Fibroblast of villous mesenchyme (primary cell): ENCODE measurements at regions not wholly inside any gene's neighbourhood (a gene's known extent, or its start where the extent isn't known, plus 50 kb on each side); places are given as distances from the start of the nearest gene placed in this dataset.
A peak's percentile ranks its signal among the peaks of the same experiment; 100 is the strongest.

Experiments
- DNase-seq: peaks from one replicate; pipeline ENCODE4 v3.0.0-alpha.2; 2010; ENCODE audit warnings: low read depth
- H3K4me3 ChIP-seq: 2 replicates; pipeline ENCODE4 v1.5.1; 2011; ENCODE audit warnings: low read depth, mild to moderate bottlenecking, low read length
- TF ChIP-seq, protein P1 (sequence below): IDR thresholded peaks from 2 replicates; pipeline ENCODE4 v1.5.1; 2012; ENCODE audit warnings: low read depth, mild to moderate bottlenecking, low read length; ENCODE audit not compliant: insufficient read depth

DNA sequence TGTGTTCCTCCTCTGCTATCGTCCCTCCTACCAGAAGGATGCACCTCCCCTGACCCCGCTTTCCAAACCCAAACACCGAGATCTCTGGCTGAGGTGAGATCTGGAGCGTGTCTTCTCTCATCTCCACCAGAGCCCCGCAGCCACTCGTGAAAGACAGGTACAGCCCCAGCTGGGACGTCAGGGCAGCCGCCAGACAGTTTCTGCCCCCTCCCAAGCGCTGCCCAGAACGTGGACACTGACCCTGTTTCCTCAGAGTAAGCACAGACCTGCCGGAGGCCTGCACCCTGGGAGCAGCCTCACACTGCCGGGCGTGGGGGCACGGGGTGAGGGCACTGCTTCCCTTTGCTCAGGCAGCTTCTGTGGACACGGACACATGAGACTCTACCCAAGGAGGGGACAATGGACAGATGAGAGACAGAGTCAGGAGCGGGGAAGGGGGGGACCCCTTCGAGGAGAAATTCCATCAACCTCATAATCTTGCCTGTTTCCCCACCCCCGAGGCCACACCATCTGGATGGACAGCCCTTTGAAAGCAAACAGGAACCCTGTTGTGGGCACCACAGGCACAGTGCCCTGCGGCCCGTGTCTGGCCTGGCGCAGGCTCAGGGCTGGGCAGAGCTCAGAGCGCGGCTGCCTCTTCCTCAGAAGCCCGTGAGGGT, 210.6 kb downstream of the DLL1 start:
- TF ChIP-seq, protein P1, sequence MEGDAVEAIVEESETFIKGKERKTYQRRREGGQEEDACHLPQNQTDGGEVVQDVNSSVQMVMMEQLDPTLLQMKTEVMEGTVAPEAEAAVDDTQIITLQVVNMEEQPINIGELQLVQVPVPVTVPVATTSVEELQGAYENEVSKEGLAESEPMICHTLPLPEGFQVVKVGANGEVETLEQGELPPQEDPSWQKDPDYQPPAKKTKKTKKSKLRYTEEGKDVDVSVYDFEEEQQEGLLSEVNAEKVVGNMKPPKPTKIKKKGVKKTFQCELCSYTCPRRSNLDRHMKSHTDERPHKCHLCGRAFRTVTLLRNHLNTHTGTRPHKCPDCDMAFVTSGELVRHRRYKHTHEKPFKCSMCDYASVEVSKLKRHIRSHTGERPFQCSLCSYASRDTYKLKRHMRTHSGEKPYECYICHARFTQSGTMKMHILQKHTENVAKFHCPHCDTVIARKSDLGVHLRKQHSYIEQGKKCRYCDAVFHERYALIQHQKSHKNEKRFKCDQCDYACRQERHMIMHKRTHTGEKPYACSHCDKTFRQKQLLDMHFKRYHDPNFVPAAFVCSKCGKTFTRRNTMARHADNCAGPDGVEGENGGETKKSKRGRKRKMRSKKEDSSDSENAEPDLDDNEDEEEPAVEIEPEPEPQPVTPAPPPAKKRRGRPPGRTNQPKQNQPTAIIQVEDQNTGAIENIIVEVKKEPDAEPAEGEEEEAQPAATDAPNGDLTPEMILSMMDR, result no peak
- H3K4me3 ChIP-seq, result no peak overlapping the region
- DNase-seq, result no peak

DNA sequence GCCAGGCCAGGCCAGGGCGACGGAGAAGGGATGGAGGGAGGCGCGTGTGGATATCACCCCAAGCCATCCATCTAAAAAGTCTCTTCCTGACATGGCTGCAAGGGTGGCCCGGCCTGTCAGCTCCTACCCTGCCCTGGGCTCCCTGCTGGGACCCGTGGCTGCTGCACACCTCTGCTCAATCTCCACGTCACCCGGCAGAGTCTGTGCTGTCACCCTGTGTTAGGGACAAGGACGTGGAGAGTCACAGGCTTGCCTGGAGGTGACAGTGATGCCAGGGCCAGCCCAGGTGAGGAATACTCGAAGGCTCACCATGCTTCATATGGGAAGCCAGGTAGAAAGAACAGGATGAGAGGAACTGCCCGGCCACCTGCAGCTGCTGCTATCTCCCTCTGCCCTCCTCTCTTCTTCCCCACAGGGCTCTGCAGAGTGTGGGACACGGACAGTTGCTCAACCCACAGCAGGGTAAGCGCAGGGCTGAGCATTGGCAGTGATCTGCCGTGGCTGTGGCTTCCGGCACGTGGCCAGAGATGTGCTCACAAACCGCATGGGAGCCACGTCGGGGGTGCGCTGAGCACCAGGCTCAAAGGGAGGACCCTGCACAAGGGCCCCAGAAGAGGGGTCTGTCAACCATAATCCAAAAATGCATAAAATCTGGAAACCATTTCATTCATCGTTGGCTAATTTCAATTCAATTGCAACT, 214.3 kb downstream of the DLL1 start:
- no peak for DNase-seq
- TF ChIP-seq, protein P1, result no peak
- H3K4me3 ChIP-seq, result no peak overlapping the region

DNA sequence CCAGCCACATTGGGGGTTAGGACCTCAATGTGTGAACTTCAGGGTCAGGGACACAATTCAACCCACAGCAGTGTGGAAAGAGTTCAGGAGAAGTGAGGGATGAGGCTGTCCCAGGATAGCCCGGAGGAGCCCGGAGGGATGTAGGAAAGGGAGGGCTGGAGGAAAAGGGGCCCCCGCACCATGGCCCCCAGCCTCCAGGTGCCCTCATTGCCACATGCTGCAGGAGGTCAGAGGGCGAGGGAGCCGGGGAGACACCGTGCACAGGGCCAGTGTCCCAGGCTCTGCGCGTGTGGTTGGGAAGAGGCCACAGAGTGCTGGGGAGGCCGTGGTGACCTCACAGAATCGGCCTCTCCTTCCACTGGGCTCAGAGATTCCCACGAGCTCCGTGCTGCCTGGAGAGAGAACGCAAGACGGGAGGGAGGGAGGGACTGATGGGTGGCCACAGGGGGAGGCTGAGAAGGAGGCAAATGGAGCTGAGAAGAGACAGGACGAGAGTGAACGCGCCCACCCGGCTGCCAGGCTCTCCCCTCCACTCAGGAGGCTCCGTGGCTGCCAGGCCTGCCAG, 215.1 kb downstream of the DLL1 start:
- no peak overlapping the region for H3K4me3 ChIP-seq
- TF ChIP-seq, protein P1, result no peak
- DNase-seq, result peak; percentile 37

DNA sequence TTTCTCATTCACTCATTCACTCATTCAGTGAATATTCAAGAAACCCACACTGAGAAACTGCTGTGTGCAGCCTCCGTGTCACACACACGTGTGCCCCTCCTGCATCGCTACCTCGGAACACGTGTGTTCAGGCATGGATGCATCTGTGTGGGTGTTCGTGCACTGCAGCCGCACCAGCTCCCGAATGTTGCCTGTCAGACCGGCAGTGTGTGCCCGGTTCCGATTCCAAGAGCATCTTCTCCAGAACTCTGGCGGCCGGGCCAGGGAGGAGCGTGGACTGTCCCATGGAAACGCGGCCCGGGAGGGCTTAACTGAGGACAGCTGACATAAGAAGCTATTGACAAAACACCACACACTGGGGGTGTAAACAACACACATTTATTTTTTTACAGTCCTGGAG, 216.0 kb downstream of the DLL1 start:
- TF ChIP-seq, protein P1, result no peak
- no peak overlapping the region for H3K4me3 ChIP-seq
- no peak for DNase-seq

DNA sequence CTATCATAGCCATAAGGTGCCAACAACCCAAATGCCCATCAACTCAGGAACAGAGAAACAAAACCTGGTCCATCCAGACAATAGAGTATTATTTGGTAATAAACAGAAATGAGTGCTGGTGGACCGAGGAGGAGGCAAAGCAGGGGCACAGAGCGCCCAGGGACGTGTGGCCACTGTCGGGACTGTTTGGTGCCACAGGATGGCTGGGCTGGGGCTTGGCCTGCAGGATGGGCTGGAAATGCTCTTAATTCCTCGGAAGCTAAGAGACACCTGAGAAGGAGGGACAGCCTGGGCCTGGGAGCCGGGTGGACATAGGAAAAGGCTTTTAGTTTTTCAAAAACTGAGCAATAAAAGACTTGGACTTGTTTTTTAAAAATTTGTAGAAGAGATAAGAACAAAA, 216.4 kb downstream of the DLL1 start:
- DNase-seq, result no peak
- TF ChIP-seq, protein P1, result no peak
- H3K4me3 ChIP-seq, result no peak overlapping the region

DNA sequence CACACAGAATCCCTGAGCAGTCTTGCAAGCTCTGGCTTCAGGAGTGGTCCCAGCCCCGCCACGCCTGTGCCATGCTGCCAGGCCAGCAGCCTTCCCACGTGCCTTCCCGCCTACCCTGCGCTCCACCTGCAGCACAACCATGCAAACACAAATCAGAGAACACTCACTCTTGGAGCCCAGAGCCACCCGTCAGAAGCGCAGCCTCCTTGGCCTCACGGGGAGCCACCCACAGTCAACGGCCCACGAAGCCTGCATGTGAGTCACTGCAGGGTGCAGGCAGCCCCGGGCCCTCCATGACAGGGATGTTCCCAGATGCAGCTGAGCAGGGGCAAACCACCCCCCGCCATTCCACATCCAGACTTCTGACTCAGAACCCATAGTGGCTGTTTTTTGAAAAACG, 217.0 kb downstream of the DLL1 start:
- H3K4me3 ChIP-seq, result no peak overlapping the region
- TF ChIP-seq, protein P1, result no peak
- no peak for DNase-seq
